WTC11 (cell line): ENCODE measurements at regions not wholly inside any gene's neighbourhood (a gene's known extent, or its start where the extent isn't known, plus 50 kb on each side); places are given as distances from the start of the nearest gene placed in this dataset.

ENCODE experiments used
- ATAC-seq: fragments of 200-7000 bp; cut with Tn5 transposase; 2 replicates; pipeline ENCODE4 v1.10.0; 2021; ENCODE audit warnings: mild to moderate bottlenecking, moderate library complexity
- CTCF ChIA-PET: fragments of 300-600 bp; sonication (Branson Sonifier 250); formaldehyde crosslinking; loops from one replicate; lab custom pipeline; 2021; ENCODE audit warnings: antibody characterized with exemption; lab: Charles Lee
- POLR2A ChIA-PET: fragments of 350-600 bp; sonication (Branson Sonifier 250); formaldehyde crosslinking; loops from one replicate; lab custom pipeline; 2021; ENCODE audit warnings: antibody characterized with exemption; lab: Charles Lee
- DNase-seq: peaks from one replicate; pipeline ENCODE4 v3.0.0; 2021; ENCODE audit warnings: low spot score
- H3K27ac Mint-ChIP-seq: 2 replicates; pipeline ENCODE4 v1.8.0; 2021; ENCODE audit warnings: mixed read lengths
- H3K27me3 Mint-ChIP-seq: 2 replicates; pipeline ENCODE4 v1.8.0; 2021; ENCODE audit warnings: low read depth, mild to moderate bottlenecking, moderate library complexity, mixed read lengths
- H3K36me3 Mint-ChIP-seq: 2 replicates; pipeline ENCODE4 v1.8.0; 2021; ENCODE audit warnings: mixed read lengths
- H3K4me1 Mint-ChIP-seq: 2 replicates; pipeline ENCODE4 v1.8.0; 2022; ENCODE audit warnings: mixed read lengths
- H3K4me3 Mint-ChIP-seq: 2 replicates; pipeline ENCODE4 v1.8.0; 2021; ENCODE audit warnings: mild to moderate bottlenecking, moderate library complexity, mixed read lengths
- H3K9me3 Mint-ChIP-seq: 2 replicates; pipeline ENCODE4 v1.8.0; 2021; ENCODE audit warnings: mixed read lengths
- ATF3 ChIP-seq: sonication (generic); formaldehyde crosslinking; conservative IDR thresholded peaks from 2 replicates; pipeline ENCODE4 v1.8.1; 2022; ENCODE audit warnings: mild to moderate bottlenecking, missing genetic modification reagents
- EMX1 ChIP-seq: fragments of 250-450 bp; sonication (Bioruptor Pico); IDR thresholded peaks from 2 replicates; pipeline ENCODE4 v1.8.0; 2021; ENCODE audit warnings: mild to moderate bottlenecking
- FOXJ3 ChIP-seq: sonication (generic); formaldehyde crosslinking; IDR thresholded peaks from 2 replicates; pipeline ENCODE4 v1.9.0; 2021; ENCODE audit warnings: missing genetic modification reagents, mild to moderate bottlenecking, borderline replicate concordance
- ZNF232 ChIP-seq: sonication (generic); formaldehyde crosslinking; IDR thresholded peaks from 2 replicates; pipeline ENCODE4 v1.8.0; 2022; ENCODE audit warnings: mild to moderate bottlenecking, missing genetic modification reagents
- ZNF263 ChIP-seq: sonication (generic); formaldehyde crosslinking; IDR thresholded peaks from 2 replicates; pipeline ENCODE4 v1.8.1; 2022; ENCODE audit warnings: low read depth, mild to moderate bottlenecking, moderate library complexity, missing genetic modification reagents
- TF ChIP-seq, protein P1 (sequence below): sonication (generic); formaldehyde crosslinking; IDR thresholded peaks from 2 replicates; pipeline ENCODE4 v1.8.1; 2022; ENCODE audit warnings: low read depth, mild to moderate bottlenecking, moderate library complexity, missing genetic modification reagents, borderline replicate concordance
- TF ChIP-seq, protein P2 (sequence below): sonication (generic); formaldehyde crosslinking; IDR thresholded peaks from 2 replicates; pipeline ENCODE4 v1.8.0; 2023; ENCODE audit warnings: missing genetic modification reagents
- TF ChIP-seq, protein P3 (sequence below): sonication (generic); formaldehyde crosslinking; IDR thresholded peaks from 2 replicates; pipeline ENCODE4 v1.8.0; 2023; ENCODE audit warnings: missing genetic modification reagents, mild to moderate bottlenecking, borderline replicate concordance
- TF ChIP-seq, protein P4 (sequence below): sonication (generic); formaldehyde crosslinking; IDR thresholded peaks from 2 replicates; pipeline ENCODE4 v1.8.1; 2022; ENCODE audit warnings: low read depth, missing genetic modification reagents, borderline replicate concordance

- ChIA-PET POLR2A (no interaction called here), CTCF (no interaction called here)
- Mint-ChIP-seq H3K4me1 (peaks cover 10% of the 10 kb centered on the region), H3K27me3 (peaks cover 3% of the 10 kb centered on the region; the same call in 1 of the 2 replicates), H3K27ac (no peak overlapping the region), H3K9me3 (peaks cover 21% of the 10 kb centered on the region)
- TF ChIP-seq, protein P1, sequence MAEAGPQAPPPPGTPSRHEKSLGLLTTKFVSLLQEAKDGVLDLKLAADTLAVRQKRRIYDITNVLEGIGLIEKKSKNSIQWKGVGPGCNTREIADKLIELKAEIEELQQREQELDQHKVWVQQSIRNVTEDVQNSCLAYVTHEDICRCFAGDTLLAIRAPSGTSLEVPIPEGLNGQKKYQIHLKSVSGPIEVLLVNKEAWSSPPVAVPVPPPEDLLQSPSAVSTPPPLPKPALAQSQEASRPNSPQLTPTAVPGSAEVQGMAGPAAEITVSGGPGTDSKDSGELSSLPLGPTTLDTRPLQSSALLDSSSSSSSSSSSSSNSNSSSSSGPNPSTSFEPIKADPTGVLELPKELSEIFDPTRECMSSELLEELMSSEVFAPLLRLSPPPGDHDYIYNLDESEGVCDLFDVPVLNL (CRISPR knock-in tag) = no peak
- TF ChIP-seq, protein P2, sequence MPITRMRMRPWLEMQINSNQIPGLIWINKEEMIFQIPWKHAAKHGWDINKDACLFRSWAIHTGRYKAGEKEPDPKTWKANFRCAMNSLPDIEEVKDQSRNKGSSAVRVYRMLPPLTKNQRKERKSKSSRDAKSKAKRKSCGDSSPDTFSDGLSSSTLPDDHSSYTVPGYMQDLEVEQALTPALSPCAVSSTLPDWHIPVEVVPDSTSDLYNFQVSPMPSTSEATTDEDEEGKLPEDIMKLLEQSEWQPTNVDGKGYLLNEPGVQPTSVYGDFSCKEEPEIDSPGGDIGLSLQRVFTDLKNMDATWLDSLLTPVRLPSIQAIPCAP (CRISPR knock-in tag) = no peak
- TF ChIP-seq EMX1 (CRISPR knock-in tag) (no peak), ZNF232 (no peak), ZNF263 (CRISPR knock-in tag) (no peak)
- TF ChIP-seq, all 79 proteins: peak for 0
- no peak for DNase-seq
- peaks cover 8% of the 10 kb centered on the region for H3K36me3 Mint-ChIP-seq
- no peak overlapping the region for H3K4me3 Mint-ChIP-seq
- no peak for ATAC-seq
These were observed 264.2 kb downstream of the ZSWIM6 start for GRCh38 chr5:61596265-61596664.

- Mint-ChIP-seq H3K27me3 (peaks cover 3% of the 10 kb centered on the region; the same call in 1 of the 2 replicates), H3K4me1 (peaks cover 10% of the 10 kb centered on the region), H3K9me3 (peaks cover 17% of the 10 kb centered on the region), H3K4me3 (no peak overlapping the region), H3K27ac (no peak overlapping the region), H3K36me3 (peaks cover 8% of the 10 kb centered on the region)
- CTCF ChIA-PET = interaction anchor here (1.1 kb wide), 1 partner anchor 61 kb away, joined by 3 read pairs; no protein-coding TSS in a partner anchor
- ATAC-seq (no peak), DNase-seq (no peak)
- POLR2A ChIA-PET = no interaction called here
- TF ChIP-seq, protein P3, sequence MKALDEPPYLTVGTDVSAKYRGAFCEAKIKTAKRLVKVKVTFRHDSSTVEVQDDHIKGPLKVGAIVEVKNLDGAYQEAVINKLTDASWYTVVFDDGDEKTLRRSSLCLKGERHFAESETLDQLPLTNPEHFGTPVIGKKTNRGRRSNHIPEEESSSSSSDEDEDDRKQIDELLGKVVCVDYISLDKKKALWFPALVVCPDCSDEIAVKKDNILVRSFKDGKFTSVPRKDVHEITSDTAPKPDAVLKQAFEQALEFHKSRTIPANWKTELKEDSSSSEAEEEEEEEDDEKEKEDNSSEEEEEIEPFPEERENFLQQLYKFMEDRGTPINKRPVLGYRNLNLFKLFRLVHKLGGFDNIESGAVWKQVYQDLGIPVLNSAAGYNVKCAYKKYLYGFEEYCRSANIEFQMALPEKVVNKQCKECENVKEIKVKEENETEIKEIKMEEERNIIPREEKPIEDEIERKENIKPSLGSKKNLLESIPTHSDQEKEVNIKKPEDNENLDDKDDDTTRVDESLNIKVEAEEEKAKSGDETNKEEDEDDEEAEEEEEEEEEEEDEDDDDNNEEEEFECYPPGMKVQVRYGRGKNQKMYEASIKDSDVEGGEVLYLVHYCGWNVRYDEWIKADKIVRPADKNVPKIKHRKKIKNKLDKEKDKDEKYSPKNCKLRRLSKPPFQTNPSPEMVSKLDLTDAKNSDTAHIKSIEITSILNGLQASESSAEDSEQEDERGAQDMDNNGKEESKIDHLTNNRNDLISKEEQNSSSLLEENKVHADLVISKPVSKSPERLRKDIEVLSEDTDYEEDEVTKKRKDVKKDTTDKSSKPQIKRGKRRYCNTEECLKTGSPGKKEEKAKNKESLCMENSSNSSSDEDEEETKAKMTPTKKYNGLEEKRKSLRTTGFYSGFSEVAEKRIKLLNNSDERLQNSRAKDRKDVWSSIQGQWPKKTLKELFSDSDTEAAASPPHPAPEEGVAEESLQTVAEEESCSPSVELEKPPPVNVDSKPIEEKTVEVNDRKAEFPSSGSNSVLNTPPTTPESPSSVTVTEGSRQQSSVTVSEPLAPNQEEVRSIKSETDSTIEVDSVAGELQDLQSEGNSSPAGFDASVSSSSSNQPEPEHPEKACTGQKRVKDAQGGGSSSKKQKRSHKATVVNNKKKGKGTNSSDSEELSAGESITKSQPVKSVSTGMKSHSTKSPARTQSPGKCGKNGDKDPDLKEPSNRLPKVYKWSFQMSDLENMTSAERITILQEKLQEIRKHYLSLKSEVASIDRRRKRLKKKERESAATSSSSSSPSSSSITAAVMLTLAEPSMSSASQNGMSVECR = no peak
- TF ChIP-seq, protein P4, sequence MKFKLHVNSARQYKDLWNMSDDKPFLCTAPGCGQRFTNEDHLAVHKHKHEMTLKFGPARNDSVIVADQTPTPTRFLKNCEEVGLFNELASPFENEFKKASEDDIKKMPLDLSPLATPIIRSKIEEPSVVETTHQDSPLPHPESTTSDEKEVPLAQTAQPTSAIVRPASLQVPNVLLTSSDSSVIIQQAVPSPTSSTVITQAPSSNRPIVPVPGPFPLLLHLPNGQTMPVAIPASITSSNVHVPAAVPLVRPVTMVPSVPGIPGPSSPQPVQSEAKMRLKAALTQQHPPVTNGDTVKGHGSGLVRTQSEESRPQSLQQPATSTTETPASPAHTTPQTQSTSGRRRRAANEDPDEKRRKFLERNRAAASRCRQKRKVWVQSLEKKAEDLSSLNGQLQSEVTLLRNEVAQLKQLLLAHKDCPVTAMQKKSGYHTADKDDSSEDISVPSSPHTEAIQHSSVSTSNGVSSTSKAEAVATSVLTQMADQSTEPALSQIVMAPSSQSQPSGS (CRISPR knock-in tag) = no peak
These were observed 265.6 kb downstream of the ZSWIM6 start for GRCh38 chr5:61597684-61598083.

- Mint-ChIP-seq H3K36me3 (peaks cover 8% of the 10 kb centered on the region), H3K4me3 (no peak overlapping the region), H3K27ac (no peak overlapping the region), H3K27me3 (peaks cover 3% of the 10 kb centered on the region; the same call in 1 of the 2 replicates), H3K9me3 (peaks cover 17% of the 10 kb centered on the region), H3K4me1 (peaks cover 12% of the 10 kb centered on the region)
- TF ChIP-seq ATF3 (CRISPR knock-in tag) (no peak), FOXJ3 (CRISPR knock-in tag) (no peak)
- DNase-seq = no peak
- CTCF ChIA-PET = interaction anchor here (1.1 kb wide), 1 partner anchor 61 kb away, joined by 3 read pairs; no protein-coding TSS in a partner anchor
- ATAC-seq = no peak
- POLR2A ChIA-PET = no interaction called here
These were observed 266.1 kb downstream of the ZSWIM6 start for GRCh38 chr5:61598126-61598525.
